H9 (cell line): ENCODE measurements at regions not wholly inside any gene's neighbourhood (a gene's known extent, or its start where the extent isn't known, plus 50 kb on each side); places are given as distances from the start of the nearest gene placed in this dataset.

Experiments used
- DNase-seq: peaks from one replicate; pipeline ENCODE4 v3.0.0-alpha.2; 2017
- H2AFZ ChIP-seq: one replicate; pipeline ENCODE4 v1.6.1; 2013; ENCODE audit warnings: mild to moderate bottlenecking, low read length, control low read depth, moderate library complexity
- H2AK5ac ChIP-seq: 2 replicates; pipeline ENCODE4 v1.6.1; 2013; ENCODE audit warnings: low read length, control low read depth, mixed read lengths; ENCODE audit not compliant: insufficient read length
- H2BK120ac ChIP-seq: one replicate; pipeline ENCODE4 v1.6.1; 2013; ENCODE audit warnings: low read depth, mild to moderate bottlenecking, low read length, control low read depth, inconsistent platforms; ENCODE audit not compliant: poor library complexity, severe bottlenecking
- H2BK12ac ChIP-seq: 2 replicates; pipeline ENCODE4 v1.6.1; 2013; ENCODE audit warnings: low read length, control low read depth, mixed read lengths, low read depth; ENCODE audit not compliant: insufficient read length
- H2BK15ac ChIP-seq: 2 replicates; pipeline ENCODE4 v1.6.1; 2013; ENCODE audit warnings: low read depth, low read length, control low read depth
- H2BK20ac ChIP-seq: one replicate; pipeline ENCODE4 v1.6.1; 2013; ENCODE audit warnings: low read depth, mild to moderate bottlenecking, low read length, control low read depth, inconsistent platforms; ENCODE audit not compliant: poor library complexity, severe bottlenecking
- H2BK5ac ChIP-seq: 2 replicates; pipeline ENCODE4 v1.6.1; 2013; ENCODE audit warnings: low read length, control low read depth, mixed read lengths; ENCODE audit not compliant: insufficient read length
- H3K14ac ChIP-seq: 2 replicates; pipeline ENCODE4 v1.6.1; 2013; ENCODE audit warnings: low read length, control low read depth; ENCODE audit not compliant: insufficient read depth
- H3K18ac ChIP-seq: 2 replicates; pipeline ENCODE4 v1.6.1; 2013; ENCODE audit warnings: low read depth, mild to moderate bottlenecking, mixed read lengths, low read length, control low read depth; ENCODE audit not compliant: insufficient read length
- H3K23ac ChIP-seq: 2 replicates; pipeline ENCODE4 v1.6.1; 2013; ENCODE audit warnings: low read length, control low read depth, mixed read lengths, low read depth; ENCODE audit not compliant: insufficient read length
- H3K23me2 ChIP-seq: 2 replicates; pipeline ENCODE4 v1.6.1; 2013; ENCODE audit warnings: low read depth, mild to moderate bottlenecking, mixed read lengths, low read length, control low read depth; ENCODE audit not compliant: insufficient read length, poor library complexity, severe bottlenecking
- H3K27ac ChIP-seq: 2 replicates; pipeline ENCODE4 v1.5.1; 2013; ENCODE audit warnings: low read length, control low read depth, mixed read lengths, low read depth; ENCODE audit not compliant: insufficient read length
- H3K27me3 ChIP-seq: 2 replicates; pipeline ENCODE4 v1.6.1; 2013; ENCODE audit warnings: low read length, control low read depth, inconsistent platforms; ENCODE audit not compliant: insufficient read depth
- H3K4ac ChIP-seq: 2 replicates; pipeline ENCODE4 v1.6.1; 2013; ENCODE audit warnings: low read depth, mild to moderate bottlenecking, control low read depth, inconsistent platforms, low read length, moderate library complexity
- H3K4me1 ChIP-seq: 2 replicates; pipeline ENCODE4 v1.6.1; 2013; ENCODE audit warnings: low read length, control low read depth, inconsistent platforms; ENCODE audit not compliant: insufficient read depth
- H3K4me2 ChIP-seq: 2 replicates; pipeline ENCODE4 v1.6.1; 2013; ENCODE audit warnings: low read length, control low read depth, mixed read lengths; ENCODE audit not compliant: insufficient read length, insufficient read depth
- H3K56ac ChIP-seq: 2 replicates; pipeline ENCODE4 v1.6.1; 2013; ENCODE audit warnings: low read depth, mild to moderate bottlenecking, mixed read lengths, low read length, control low read depth; ENCODE audit not compliant: insufficient read length
- H3K79me1 ChIP-seq: 2 replicates; pipeline ENCODE4 v1.6.1; 2013; ENCODE audit warnings: low read depth, mild to moderate bottlenecking, moderate library complexity, low read length, control low read depth, inconsistent platforms; ENCODE audit not compliant: insufficient read depth, poor library complexity, severe bottlenecking
- H3K79me2 ChIP-seq: 2 replicates; pipeline ENCODE4 v1.6.1; 2013; ENCODE audit warnings: low read length, control low read depth, inconsistent platforms; ENCODE audit not compliant: insufficient read depth
- H3K9ac ChIP-seq: 2 replicates; pipeline ENCODE4 v1.6.1; 2013; ENCODE audit warnings: low read length, control low read depth, mixed read lengths; ENCODE audit not compliant: insufficient read length; ENCODE audit errors: extremely low read depth
- H3K9me3 ChIP-seq: one replicate; pipeline ENCODE4 v1.6.1; 2013; ENCODE audit warnings: low read depth, low read length, inconsistent platforms; ENCODE audit not compliant: control insufficient read depth
- H3T11ph ChIP-seq: one replicate; pipeline ENCODE4 v1.6.1; 2013; ENCODE audit warnings: mild to moderate bottlenecking, low read length, control low read depth, inconsistent platforms
- H4K20me1 ChIP-seq: one replicate; pipeline ENCODE4 v1.6.1; 2013; ENCODE audit not compliant: control insufficient read depth, insufficient read length, insufficient read depth
- H4K5ac ChIP-seq: 2 replicates; pipeline ENCODE4 v1.6.1; 2013; ENCODE audit warnings: low read depth, mild to moderate bottlenecking, mixed read lengths, low read length, control low read depth; ENCODE audit not compliant: insufficient read length
- H4K8ac ChIP-seq: replicated peaks from 2 replicates; pipeline ENCODE4 v1.6.1; 2013; ENCODE audit warnings: low read length, control low read depth, mixed read lengths, low read depth; ENCODE audit not compliant: insufficient read length
- H4K91ac ChIP-seq: 2 replicates; pipeline ENCODE4 v1.6.1; 2013; ENCODE audit warnings: low read depth, mild to moderate bottlenecking, moderate library complexity, mixed read lengths, low read length, control low read depth; ENCODE audit not compliant: insufficient read length
- H3K27ac Mint-ChIP-seq, 3 experiments: 2 replicates in 2 of 3; 3 replicates in 1 of 3; pipeline ENCODE4 v1.8.0; 2020 to 2021; ENCODE audit warnings: mixed read lengths in 3 of 3, mild to moderate bottlenecking in 1 of 3, moderate library complexity in 1 of 3
- H3K27me3 Mint-ChIP-seq: 2 replicates; pipeline ENCODE4 v1.8.0; 2021; ENCODE audit warnings: low read depth, mild to moderate bottlenecking, moderate library complexity, mixed read lengths
- H3K36me3 Mint-ChIP-seq, 3 experiments: 2 replicates in 2 of 3; 3 replicates in 1 of 3; pipeline ENCODE4 v1.8.0; 2020 to 2021; ENCODE audit warnings: low read depth in 3 of 3, mixed read lengths in 3 of 3; ENCODE audit not compliant: insufficient read depth in 1 of 3
- H3K4me1 Mint-ChIP-seq, 2 experiments: 2 replicates each; pipeline ENCODE4 v1.8.0; 2020; ENCODE audit warnings: mixed read lengths in 2 of 2
- H3K4me3 Mint-ChIP-seq, 2 experiments: 2 replicates in 1 of 2; 3 replicates in 1 of 2; pipeline ENCODE4 v1.8.0; 2020 to 2021; ENCODE audit warnings: mild to moderate bottlenecking in 2 of 2, mixed read lengths in 2 of 2, moderate library complexity in 1 of 2
- H3K9me3 Mint-ChIP-seq, 2 experiments: 2 replicates in 1 of 2; 3 replicates in 1 of 2; pipeline ENCODE4 v1.8.0; 2020; ENCODE audit warnings: mild to moderate bottlenecking in 2 of 2, mixed read lengths in 2 of 2, moderate library complexity in 1 of 2
- CTCF ChIP-seq: fragments of 200-600 bp; sonication (generic); conservative IDR thresholded peaks from 3 replicates; pipeline ENCODE4 v1.8.0; 2021; ENCODE audit warnings: antibody characterized with exemption, mild to moderate bottlenecking
- WGBS: extraction: QIAGEN DNeasy Blood & Tissue Kit; methylation state at CpG from one replicate; pipeline ENCODE4 v1.1.7; 2013; ENCODE audit warnings: missing lambda C conversion rate, low lambda C conversion rate, mixed read lengths; ENCODE audit not compliant: insufficient read length; ENCODE audit errors: extremely low coverage; 5-methylcytosine and 5-hydroxymethylcytosine counted together

GRCh38 chr2:84158605-84159004 is 300.5 kb downstream of the SUCLG1 start:
- Histone ChIP-seq H2BK20ac (no peak overlapping the region), H3K27ac (no peak overlapping the region), H3T11ph (no peak overlapping the region), H3K18ac (no peak overlapping the region), H4K91ac (no peak overlapping the region), H4K8ac (no peak overlapping the region), H3K23me2 (no peaks in the 10 kb centered on the region), H3K9ac (no peak overlapping the region), H3K9me3 (no peaks in the 10 kb centered on the region), H3K4ac (no peak overlapping the region), H2AFZ (no peak overlapping the region), H3K14ac (no peak overlapping the region), H4K5ac (no peak overlapping the region), H3K79me2 (no peaks in the 10 kb centered on the region), H2BK120ac (no peak overlapping the region), H2BK15ac (no peak overlapping the region), H3K79me1 (no peaks in the 10 kb centered on the region), H3K23ac (no peak overlapping the region), H3K56ac (no peak overlapping the region), H2BK12ac (no peak overlapping the region), H3K4me1 (no peaks in the 10 kb centered on the region), H2AK5ac (no peak overlapping the region), H3K27me3 (no peaks in the 10 kb centered on the region), H4K20me1 (no peaks in the 10 kb centered on the region), H2BK5ac (no peak overlapping the region), H3K4me2 (no peak overlapping the region)
- Mint-ChIP-seq H3K4me3 (no peak overlapping the region), H3K9me3 (no peaks in the 10 kb centered on the region; a peak in 1 of 5 replicates), H3K27ac (no peak overlapping the region), H3K4me1 (no peaks in the 10 kb centered on the region), H3K36me3 (no peaks in the 10 kb centered on the region; a peak in 1 of 7 replicates), H3K27me3 (no peaks in the 10 kb centered on the region; the same call in none of the 2 replicates)
- no peak for TF ChIP-seq CTCF
- WGBS, result no CpG with 5 or more reads among the region's 2 CpGs
- DNase-seq, result no peak
